GM15510 (cell line): ENCODE measurements at regions not wholly inside any gene's neighbourhood (a gene's known extent, or its start where the extent isn't known, plus 50 kb on each side); places are given as distances from the start of the nearest gene placed in this dataset.

Source experiments
- POLR2A ChIP-seq: IDR thresholded peaks from 3 replicates; pipeline ENCODE4 v1.6.1; 2011; ENCODE audit warnings: borderline replicate concordance; ENCODE audit not compliant: insufficient read length; ENCODE audit errors: extremely low read depth

GRCh38 chr12:65517656-65518210, 239.2 kb downstream of the MSRB3 start:
- TF ChIP-seq POLR2A = no peak

GRCh38 chr12:65518771-65519170, 240.3 kb downstream of the MSRB3 start:
- TF ChIP-seq POLR2A = no peak

- TF ChIP-seq POLR2A = no peak
Observed at GRCh38 chr12:65520658-65521057, 242.2 kb downstream of the MSRB3 start.

GRCh38 chr12:65522956-65523860, 244.7 kb downstream of the MSRB3 start:
- TF ChIP-seq POLR2A = no peak

GRCh38 chr12:65524666-65525065, 246.2 kb downstream of the MSRB3 start:
- no peak for TF ChIP-seq POLR2A

- TF ChIP-seq POLR2A = no peak
Observed at GRCh38 chr12:65525491-65526141, 247.1 kb downstream of the MSRB3 start.

GRCh38 chr12:65526311-65526710, 247.8 kb downstream of the MSRB3 start:
- no peak for TF ChIP-seq POLR2A

- TF ChIP-seq POLR2A = no peak
Observed at GRCh38 chr12:65528127-65528526, 249.6 kb downstream of the MSRB3 start.

GRCh38 chr12:65529106-65529505, 250.6 kb downstream of the MSRB3 start:
- TF ChIP-seq POLR2A = no peak

GRCh38 chr12:65529771-65530435, 251.4 kb downstream of the MSRB3 start:
- no peak for TF ChIP-seq POLR2A

GRCh38 chr12:65532162-65532561, 253.7 kb downstream of the MSRB3 start:
- no peak for TF ChIP-seq POLR2A

GRCh38 chr12:65532764-65533163, 254.3 kb downstream of the MSRB3 start:
- TF ChIP-seq POLR2A = no peak

- TF ChIP-seq POLR2A = no peak
Observed at GRCh38 chr12:65533177-65533883, 254.8 kb downstream of the MSRB3 start.

GRCh38 chr12:65534238-65534841, 255.9 kb downstream of the MSRB3 start:
- TF ChIP-seq POLR2A = no peak
